ENCODE measurements at regions not wholly inside any gene's neighbourhood (a gene's known extent, or its start where the extent isn't known, plus 50 kb on each side); places are given as distances from the start of the nearest gene placed in this dataset.

DNA sequence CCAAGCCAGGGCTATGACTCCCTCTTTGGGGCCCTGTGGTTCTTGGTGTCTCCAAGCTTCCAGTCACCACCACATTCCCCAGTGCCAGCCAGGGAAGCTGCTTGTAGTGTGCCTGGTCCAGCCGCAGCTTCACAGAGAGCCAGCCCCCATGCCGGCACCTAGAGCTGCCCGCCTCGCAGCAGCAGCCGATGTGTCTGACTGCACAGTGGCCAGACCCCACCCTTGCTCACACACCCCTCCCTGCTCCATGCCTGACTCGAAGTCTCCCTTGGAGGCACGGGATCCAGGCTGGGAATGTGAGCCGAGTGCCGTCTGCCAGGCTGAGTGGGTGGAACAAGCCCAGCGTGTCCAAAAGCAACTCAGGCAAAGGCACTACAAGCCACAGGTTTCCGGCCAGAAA, 123.3 kb upstream of the SFSWAP start:
- Mint-ChIP-seq H3K9me3 (ENCODE audit: unreplicated experiment) (no peaks in the 10 kb centered on the region), H3K4me1 (ENCODE audit: unreplicated experiment) (peaks cover 3% of the 10 kb centered on the region), H3K4me3 (ENCODE audit: unreplicated experiment) (no peak overlapping the region), H3K36me3 (ENCODE audit: unreplicated experiment) (no peaks in the 10 kb centered on the region), H3K27ac (ENCODE audit: unreplicated experiment) (no peak overlapping the region), H3K27me3 (ENCODE audit: unreplicated experiment) (no peaks in the 10 kb centered on the region)
- no peak for TF ChIP-seq CTCF (IDR thresholded peaks at IDR 0.05)
- no peak for DNase-seq (ENCODE audit: extremely low spot score, unreplicated experiment)

- no peaks in the 10 kb centered on the region for H3K36me3 Mint-ChIP-seq (ENCODE audit: unreplicated experiment)
- no peak for DNase-seq (ENCODE audit: extremely low spot score, unreplicated experiment)
- H3K4me1 Mint-ChIP-seq (ENCODE audit: unreplicated experiment) = peaks cover 3% of the 10 kb centered on the region
- no peaks in the 10 kb centered on the region for H3K27me3 Mint-ChIP-seq (ENCODE audit: unreplicated experiment)
- no peaks in the 10 kb centered on the region for H3K9me3 Mint-ChIP-seq (ENCODE audit: unreplicated experiment)
- no peak for TF ChIP-seq CTCF (IDR thresholded peaks at IDR 0.05)
- no peak overlapping the region for H3K27ac Mint-ChIP-seq (ENCODE audit: unreplicated experiment)
- H3K4me3 Mint-ChIP-seq (ENCODE audit: unreplicated experiment) = no peak overlapping the region
Measured at GRCh38 chr12:131589221-131589897, 121.5 kb upstream of the SFSWAP start.

GRCh38 chr12:131589966-131590365, 120.9 kb upstream of the SFSWAP start:
- no peak overlapping the region for H3K4me3 Mint-ChIP-seq (ENCODE audit: unreplicated experiment)
- no peak overlapping the region for H3K27ac Mint-ChIP-seq (ENCODE audit: unreplicated experiment)
- H3K27me3 Mint-ChIP-seq (ENCODE audit: unreplicated experiment) = no peaks in the 10 kb centered on the region

GRCh38 chr12:131591136-131591535, 119.8 kb upstream of the SFSWAP start:
- Mint-ChIP-seq H3K36me3 (ENCODE audit: unreplicated experiment) (no peaks in the 10 kb centered on the region), H3K27me3 (ENCODE audit: unreplicated experiment) (no peaks in the 10 kb centered on the region), H3K4me1 (ENCODE audit: unreplicated experiment) (peaks cover 3% of the 10 kb centered on the region), H3K4me3 (ENCODE audit: unreplicated experiment) (no peak overlapping the region), H3K27ac (ENCODE audit: unreplicated experiment) (no peak overlapping the region), H3K9me3 (ENCODE audit: unreplicated experiment) (no peaks in the 10 kb centered on the region)
- DNase-seq (ENCODE audit: extremely low spot score, unreplicated experiment) = no peak
- TF ChIP-seq CTCF (IDR thresholded peaks at IDR 0.05) = no peak

More at GRCh38 chr12:131589966-131590365, 120.9 kb upstream of the SFSWAP start:
- TF ChIP-seq CTCF (IDR thresholded peaks at IDR 0.05) = no peak
- Mint-ChIP-seq H3K36me3 (ENCODE audit: unreplicated experiment) (no peaks in the 10 kb centered on the region), H3K4me1 (ENCODE audit: unreplicated experiment) (peaks cover 3% of the 10 kb centered on the region), H3K9me3 (ENCODE audit: unreplicated experiment) (no peaks in the 10 kb centered on the region)
- no peak for DNase-seq (ENCODE audit: extremely low spot score, unreplicated experiment)

DNA sequence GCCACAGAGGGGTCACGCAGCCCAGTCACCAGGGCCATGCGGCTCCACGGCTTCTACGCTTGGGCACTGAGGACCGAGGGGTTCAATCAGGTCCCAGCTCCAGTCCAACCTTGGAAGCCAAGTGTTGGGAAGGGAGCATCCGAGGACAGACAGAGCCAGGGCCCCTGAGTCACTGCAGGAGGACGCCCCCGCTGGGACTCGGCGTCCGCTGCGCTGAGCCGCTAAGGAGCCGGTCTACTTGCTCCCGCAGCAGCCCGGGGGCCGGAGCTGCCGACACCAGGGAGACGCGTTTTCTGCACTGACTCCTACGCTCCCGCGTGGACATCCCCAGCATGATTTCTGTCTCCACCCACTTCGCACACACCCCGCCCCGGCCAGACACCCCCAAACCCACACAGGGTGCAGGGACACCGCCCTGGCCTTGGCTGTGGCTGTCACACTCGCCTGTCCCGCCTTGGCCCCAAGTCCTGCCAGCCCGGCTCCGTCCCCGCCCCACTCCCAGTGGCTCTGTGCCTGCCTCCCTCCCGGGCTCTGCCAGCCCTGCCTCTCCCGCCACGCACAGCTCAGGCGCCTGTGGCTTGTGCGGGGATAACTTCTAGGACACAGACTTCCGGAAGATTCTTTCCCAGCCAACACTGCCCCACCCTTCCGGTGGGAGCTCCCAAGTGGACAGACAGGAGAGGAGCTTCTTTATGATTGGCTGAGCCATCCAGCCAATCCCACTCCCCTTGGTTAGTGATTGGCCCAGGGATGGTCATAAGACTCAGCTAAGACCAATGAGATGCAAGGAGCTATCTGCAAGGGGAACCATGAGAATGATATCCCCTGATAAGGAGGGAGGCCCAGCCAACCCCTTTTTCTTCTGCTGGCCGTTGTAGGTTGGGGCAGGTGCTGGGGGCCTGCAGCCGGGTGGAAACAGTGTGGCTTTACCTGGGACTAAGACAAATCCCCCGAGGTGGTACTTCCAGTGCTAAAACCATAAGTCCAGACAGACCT, 118.9 kb upstream of the SFSWAP start:
- H3K9me3 Mint-ChIP-seq (ENCODE audit: unreplicated experiment) = no peaks in the 10 kb centered on the region
- TF ChIP-seq CTCF (IDR thresholded peaks at IDR 0.05) = no peak
- no peaks in the 10 kb centered on the region for H3K27me3 Mint-ChIP-seq (ENCODE audit: unreplicated experiment)
- no peaks in the 10 kb centered on the region for H3K36me3 Mint-ChIP-seq (ENCODE audit: unreplicated experiment)
- H3K4me3 Mint-ChIP-seq (ENCODE audit: unreplicated experiment) = no peak overlapping the region
- H3K4me1 Mint-ChIP-seq (ENCODE audit: unreplicated experiment) = peaks cover 3% of the 10 kb centered on the region
- DNase-seq (ENCODE audit: extremely low spot score, unreplicated experiment) = no peak
- H3K27ac Mint-ChIP-seq (ENCODE audit: unreplicated experiment) = no peak overlapping the region
